ENCODE measurements at regions not wholly inside any gene's neighbourhood (a gene's known extent, or its start where the extent isn't known, plus 50 kb on each side); places are given as distances from the start of the nearest gene placed in this dataset.
"Not testable (repeated sequence)": the region's sequence is repeated elsewhere in the genome, so short reads cannot be mapped to it uniquely, and the experiment has no call there.

DNA sequence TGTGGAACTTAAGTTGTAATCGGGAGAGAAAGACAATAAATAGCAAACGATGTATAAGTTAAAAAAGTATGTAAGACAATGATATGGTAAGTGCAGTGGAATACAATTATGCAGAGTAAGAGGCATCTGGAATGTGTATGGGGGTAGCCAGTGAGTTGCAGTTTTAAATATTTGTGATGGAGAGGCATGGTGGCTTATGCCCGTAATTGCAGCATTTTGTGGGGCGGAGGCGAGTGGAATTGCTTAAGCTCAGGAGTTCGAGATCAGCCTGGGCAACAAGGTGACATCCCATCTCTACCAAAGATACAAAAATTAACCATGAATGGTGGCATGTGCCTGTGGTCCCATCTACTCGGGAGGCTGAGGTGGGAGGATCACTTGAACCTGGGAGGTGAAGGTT, 52.5 kb upstream of the WDFY3 start:
- intact Hi-C loops (cut with micrococcal nuclease): no loop called here
- Mint-ChIP-seq H3K9me3 (peaks cover 0 to 8% (median 3%) of the 10 kb centered on the region in 8 donors), H3K4me1 (no peaks in the 10 kb centered on the region), H3K36me3 (no peaks in the 10 kb centered on the region), H3K27ac (no peak overlapping the region), H3K27me3 (no peaks in the 10 kb centered on the region), H3K4me3 (no peak overlapping the region)
- Histone ChIP-seq H3K4me1 (ENCODE audit: insufficient read depth, low read length) (no peaks in the 10 kb centered on the region), H3K27me3 (ENCODE audit: insufficient read depth, low read length) (no peaks in the 10 kb centered on the region), H3K36me3 (ENCODE audit: insufficient read depth, low read length) (no peaks in the 10 kb centered on the region), H3K4me3 (ENCODE audit: low read length in 2 of 2) (no peak overlapping the region), H3K9me3 (ENCODE audit: control insufficient read depth in 1 of 2, low read length in 2 of 2) (no peaks in the 10 kb centered on the region), H3K27ac (ENCODE audit: low read depth, low read length) (no peak overlapping the region)
- ChIA-PET POLR2A (ENCODE audit: partially characterized antibody) (no interaction called here), CTCF (ENCODE audit: partially characterized antibody) (no interaction called here)
- DNase-seq: no peak

DNA sequence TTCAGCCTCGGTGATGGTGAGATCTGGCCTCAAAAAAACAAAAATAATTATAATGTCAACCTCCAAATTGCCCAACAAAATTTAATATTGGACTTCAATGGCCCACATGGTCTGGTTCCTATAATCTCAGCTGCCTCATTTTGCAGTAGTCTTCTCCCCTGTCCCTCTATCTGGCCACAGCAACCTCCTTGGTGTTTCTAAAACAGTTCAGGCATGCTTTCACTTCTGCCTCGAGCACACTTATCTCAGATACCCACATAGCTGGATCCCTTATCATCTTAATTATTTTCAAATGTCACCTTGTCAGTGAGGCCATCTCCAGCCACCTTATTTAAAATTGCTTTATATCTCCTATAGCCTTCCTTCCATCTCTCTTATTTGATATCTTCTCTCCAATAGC, 52.9 kb upstream of the WDFY3 start:
- Histone ChIP-seq H3K4me1 (ENCODE audit: insufficient read depth, low read length) (no peaks in the 10 kb centered on the region), H3K27me3 (ENCODE audit: insufficient read depth, low read length) (no peaks in the 10 kb centered on the region), H3K9me3 (ENCODE audit: control insufficient read depth in 1 of 2, low read length in 2 of 2) (no peaks in the 10 kb centered on the region), H3K4me3 (ENCODE audit: low read length in 2 of 2) (no peak overlapping the region), H3K27ac (ENCODE audit: low read depth, low read length) (no peak overlapping the region), H3K36me3 (ENCODE audit: insufficient read depth, low read length) (no peaks in the 10 kb centered on the region)
- Mint-ChIP-seq H3K9me3 (peaks cover 0 to 8% (median 3%) of the 10 kb centered on the region in 8 donors), H3K27me3 (no peaks in the 10 kb centered on the region), H3K4me1 (no peaks in the 10 kb centered on the region), H3K4me3 (no peak overlapping the region), H3K27ac (no peak overlapping the region), H3K36me3 (no peaks in the 10 kb centered on the region)
- CTCF ChIA-PET (ENCODE audit: partially characterized antibody): no interaction called here
- intact Hi-C loops (cut with micrococcal nuclease): no loop called here
- POLR2A ChIA-PET (ENCODE audit: partially characterized antibody): no interaction called here
- no peak for DNase-seq

DNA sequence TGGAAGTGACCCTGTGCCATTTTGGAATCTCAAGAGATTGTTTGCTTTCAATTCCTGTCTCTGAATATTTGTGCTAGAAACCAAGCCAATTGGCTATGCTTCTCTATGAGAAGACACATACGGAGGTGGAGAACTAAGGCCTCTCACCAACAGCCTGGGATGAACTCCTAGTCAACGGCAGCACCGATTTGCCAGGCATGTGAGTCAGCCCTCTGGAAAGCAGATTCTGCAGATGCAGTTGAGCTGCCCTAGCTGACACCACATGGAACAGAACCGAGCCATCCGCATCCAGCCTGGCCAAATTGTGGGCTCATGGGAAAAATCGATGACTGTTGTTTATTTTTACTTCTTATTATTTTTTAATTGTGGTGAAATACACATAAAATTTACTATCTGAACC, 58.2 kb upstream of the WDFY3 start:
- Histone ChIP-seq H3K36me3 (ENCODE audit: insufficient read depth, low read length) (no peaks in the 10 kb centered on the region), H3K27ac (ENCODE audit: low read depth, low read length) (no peak overlapping the region), H3K4me1 (ENCODE audit: insufficient read depth, low read length) (no peaks in the 10 kb centered on the region), H3K9me3 (ENCODE audit: control insufficient read depth in 1 of 2, low read length in 2 of 2) (no peaks in the 10 kb centered on the region), H3K4me3 (ENCODE audit: low read length in 2 of 2) (no peak overlapping the region), H3K27me3 (ENCODE audit: insufficient read depth, low read length) (no peaks in the 10 kb centered on the region)
- ChIA-PET CTCF (ENCODE audit: partially characterized antibody) (no interaction called here), POLR2A (ENCODE audit: partially characterized antibody) (no interaction called here)
- peaks cover 0 to 11% (median 3%) of the 10 kb centered on the region in 8 donors for H3K9me3 Mint-ChIP-seq
- H3K36me3 Mint-ChIP-seq: no peaks in the 10 kb centered on the region
- no peaks in the 10 kb centered on the region for H3K4me1 Mint-ChIP-seq
- intact Hi-C loops (cut with micrococcal nuclease): no loop called here
- no peak for DNase-seq
- no peaks in the 10 kb centered on the region for H3K27me3 Mint-ChIP-seq
- no peak overlapping the region for H3K27ac Mint-ChIP-seq
- H3K4me3 Mint-ChIP-seq: no peak overlapping the region

DNA sequence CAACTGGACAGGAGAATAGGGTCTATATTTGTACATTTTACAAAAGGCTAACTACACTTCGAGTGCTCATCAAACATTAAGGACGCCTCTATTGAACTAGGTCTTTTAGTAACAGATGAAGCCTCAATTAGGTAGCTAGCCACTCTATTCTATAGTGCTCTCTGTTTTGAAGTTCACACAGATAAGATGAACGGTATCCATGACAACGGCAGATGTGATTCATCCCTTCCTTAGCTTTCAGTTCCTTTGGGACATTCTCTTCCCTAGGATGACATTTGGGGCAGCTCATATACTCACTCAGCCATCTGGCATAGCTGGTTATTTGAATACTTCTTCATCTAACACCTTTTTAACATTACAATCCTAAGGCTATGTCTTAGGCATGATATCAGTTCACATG, 62.4 kb upstream of the WDFY3 start:
- no peak for DNase-seq
- Histone ChIP-seq H3K9me3 (ENCODE audit: control insufficient read depth in 1 of 2, low read length in 2 of 2) (no peaks in the 10 kb centered on the region), H3K27me3 (ENCODE audit: insufficient read depth, low read length) (no peaks in the 10 kb centered on the region), H3K27ac (ENCODE audit: low read depth, low read length) (no peak overlapping the region), H3K4me3 (ENCODE audit: low read length in 2 of 2) (no peak overlapping the region), H3K4me1 (ENCODE audit: insufficient read depth, low read length) (no peaks in the 10 kb centered on the region), H3K36me3 (ENCODE audit: insufficient read depth, low read length) (no peaks in the 10 kb centered on the region)
- Mint-ChIP-seq H3K4me3 (no peak overlapping the region), H3K4me1 (no peaks in the 10 kb centered on the region), H3K36me3 (no peaks in the 10 kb centered on the region), H3K27ac (no peak overlapping the region), H3K27me3 (no peaks in the 10 kb centered on the region), H3K9me3 (peaks cover 2 to 26% (median 15%) of the 10 kb centered on the region in 8 donors)
- ChIA-PET POLR2A (ENCODE audit: partially characterized antibody) (no interaction called here), CTCF (ENCODE audit: partially characterized antibody) (no interaction called here)
- intact Hi-C loops (cut with micrococcal nuclease): no loop called here

DNA sequence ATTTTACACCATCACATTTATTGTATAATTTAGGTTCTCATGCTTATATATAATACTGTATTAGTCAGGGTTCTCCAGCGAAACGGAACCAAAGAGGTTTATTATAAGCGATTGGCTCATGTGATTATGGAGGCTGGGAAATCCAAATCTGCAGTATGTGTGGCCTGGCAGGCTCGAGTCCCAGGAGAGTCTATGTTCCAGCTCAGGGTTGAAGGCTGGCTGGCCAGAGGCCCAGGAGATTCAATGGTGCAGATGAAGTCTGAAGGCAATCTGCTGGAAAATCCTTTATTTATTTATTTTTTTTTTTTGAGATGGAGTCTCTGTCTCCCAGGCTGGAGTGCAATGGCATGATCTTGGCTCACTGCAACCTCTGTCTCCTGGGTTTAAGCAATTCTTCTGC, 63.0 kb upstream of the WDFY3 start:
- H3K4me3 ChIP-seq (ENCODE audit: low read length in 2 of 2): no peak overlapping the region
- H3K36me3 ChIP-seq (ENCODE audit: insufficient read depth, low read length): no peaks in the 10 kb centered on the region
- no peak overlapping the region for H3K27ac ChIP-seq (ENCODE audit: low read depth, low read length)
- ChIA-PET CTCF (ENCODE audit: partially characterized antibody) (no interaction called here), POLR2A (ENCODE audit: partially characterized antibody) (no interaction called here)
- no peaks in the 10 kb centered on the region for H3K4me1 Mint-ChIP-seq
- no peak overlapping the region for H3K4me3 Mint-ChIP-seq
- H3K27ac Mint-ChIP-seq: no peak overlapping the region
- H3K9me3 ChIP-seq (ENCODE audit: control insufficient read depth in 1 of 2, low read length in 2 of 2): no peaks in the 10 kb centered on the region
- intact Hi-C loops (cut with micrococcal nuclease): no loop called here
- DNase-seq: no peak
- no peaks in the 10 kb centered on the region for H3K27me3 Mint-ChIP-seq
- H3K36me3 Mint-ChIP-seq: no peaks in the 10 kb centered on the region
- H3K27me3 ChIP-seq (ENCODE audit: insufficient read depth, low read length): no peaks in the 10 kb centered on the region
- H3K9me3 Mint-ChIP-seq: peaks cover 2 to 31% (median 20%) of the 10 kb centered on the region in 8 donors
- H3K4me1 ChIP-seq (ENCODE audit: insufficient read depth, low read length): no peaks in the 10 kb centered on the region

DNA sequence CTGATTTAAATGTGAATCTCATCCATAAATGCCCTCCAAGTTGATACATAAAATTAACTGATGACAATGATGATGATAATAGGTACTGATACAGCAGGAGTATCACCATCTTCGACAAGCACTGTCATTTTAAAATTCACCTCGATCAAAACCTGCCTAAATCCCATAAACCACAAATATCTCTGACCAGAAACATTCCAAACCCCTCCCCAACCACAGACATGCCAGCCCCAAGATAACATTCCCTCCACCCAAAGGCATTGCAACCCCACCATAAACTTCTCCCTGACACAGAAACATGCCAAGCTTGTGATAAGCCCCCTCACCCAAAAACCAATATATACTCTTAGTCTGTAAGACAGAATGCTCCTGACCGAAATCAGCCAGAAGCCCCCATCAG, 63.7 kb upstream of the WDFY3 start:
- H3K36me3 Mint-ChIP-seq: no peaks in the 10 kb centered on the region
- H3K4me1 ChIP-seq (ENCODE audit: insufficient read depth, low read length): no peaks in the 10 kb centered on the region
- H3K4me3 Mint-ChIP-seq: no peak overlapping the region
- H3K36me3 ChIP-seq (ENCODE audit: insufficient read depth, low read length): no peaks in the 10 kb centered on the region
- intact Hi-C loops (cut with micrococcal nuclease): no loop called here
- peaks cover 2 to 31% (median 20%) of the 10 kb centered on the region in 8 donors for H3K9me3 Mint-ChIP-seq
- H3K27me3 Mint-ChIP-seq: no peaks in the 10 kb centered on the region
- H3K4me3 ChIP-seq (ENCODE audit: low read length in 2 of 2): no peak overlapping the region
- H3K9me3 ChIP-seq (ENCODE audit: control insufficient read depth in 1 of 2, low read length in 2 of 2): no peaks in the 10 kb centered on the region
- no peaks in the 10 kb centered on the region for H3K4me1 Mint-ChIP-seq
- H3K27me3 ChIP-seq (ENCODE audit: insufficient read depth, low read length): no peaks in the 10 kb centered on the region
- no peak overlapping the region for H3K27ac Mint-ChIP-seq
- H3K27ac ChIP-seq (ENCODE audit: low read depth, low read length): no peak overlapping the region
- POLR2A ChIA-PET (ENCODE audit: partially characterized antibody): no interaction called here
- no peak for DNase-seq
- CTCF ChIA-PET (ENCODE audit: partially characterized antibody): no interaction called here

DNA sequence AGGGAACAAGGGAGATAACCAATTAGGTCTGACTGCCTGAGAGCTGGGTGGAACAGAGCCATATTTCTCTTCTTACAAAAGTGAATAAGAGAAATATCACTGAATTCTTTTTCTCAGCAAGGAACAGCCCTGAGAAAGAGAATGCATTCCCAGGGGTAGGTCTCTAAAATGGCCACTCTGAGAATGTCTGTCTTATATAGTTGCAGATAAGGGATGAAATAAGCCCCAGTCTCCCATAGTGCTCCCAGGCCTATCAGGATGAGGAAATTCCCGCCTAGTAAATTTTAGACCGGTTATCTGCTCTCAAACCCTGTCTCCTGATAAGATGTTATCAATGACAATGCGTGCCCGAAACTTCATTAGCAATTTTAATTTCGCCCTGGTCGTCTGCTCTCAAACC, 67.3 kb upstream of the WDFY3 start:
- H3K27me3 Mint-ChIP-seq; intact Hi-C loops (cut with micrococcal nuclease); H3K27ac Mint-ChIP-seq; H3K36me3 Mint-ChIP-seq; DNase-seq; H3K4me3 ChIP-seq (ENCODE audit: low read length in 2 of 2); H3K27me3 ChIP-seq (ENCODE audit: insufficient read depth, low read length); H3K4me1 ChIP-seq (ENCODE audit: insufficient read depth, low read length); H3K4me1 Mint-ChIP-seq; H3K9me3 ChIP-seq (ENCODE audit: control insufficient read depth in 1 of 2, low read length in 2 of 2); H3K27ac ChIP-seq (ENCODE audit: low read depth, low read length); POLR2A ChIA-PET (ENCODE audit: partially characterized antibody); CTCF ChIA-PET (ENCODE audit: partially characterized antibody); H3K36me3 ChIP-seq (ENCODE audit: insufficient read depth, low read length); H3K4me3 Mint-ChIP-seq: not testable (repeated sequence)
- peaks cover 2 to 29% (median 19%) of the 10 kb centered on the region in 8 donors for H3K9me3 Mint-ChIP-seq

DNA sequence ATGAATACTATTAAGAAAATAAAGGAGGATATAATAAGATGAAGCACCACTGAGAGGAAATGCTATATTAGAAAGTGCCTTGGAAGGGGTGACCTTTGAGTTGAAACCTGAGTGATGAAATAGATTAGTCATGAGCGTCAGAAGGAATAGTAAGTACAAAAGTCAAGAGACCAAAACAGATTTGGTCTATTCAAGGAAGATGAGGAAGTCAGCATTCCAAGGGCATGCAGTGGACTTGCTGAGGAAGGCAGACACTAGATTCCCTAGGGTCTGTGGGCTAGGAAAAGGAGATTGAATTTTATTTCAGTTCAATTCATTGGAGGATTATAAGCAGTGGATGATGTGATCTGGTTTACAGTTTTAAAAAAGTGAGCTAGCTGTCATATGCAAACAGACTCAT, 73.0 kb upstream of the WDFY3 start:
- Histone ChIP-seq H3K27ac (ENCODE audit: low read depth, low read length) (no peak overlapping the region), H3K4me3 (ENCODE audit: low read length in 2 of 2) (no peak overlapping the region), H3K9me3 (ENCODE audit: control insufficient read depth in 1 of 2, low read length in 2 of 2) (no peaks in the 10 kb centered on the region), H3K36me3 (ENCODE audit: insufficient read depth, low read length) (no peaks in the 10 kb centered on the region), H3K4me1 (ENCODE audit: insufficient read depth, low read length) (no peaks in the 10 kb centered on the region), H3K27me3 (ENCODE audit: insufficient read depth, low read length) (no peaks in the 10 kb centered on the region)
- no peak for DNase-seq
- Mint-ChIP-seq H3K4me3 (no peak overlapping the region), H3K36me3 (no peaks in the 10 kb centered on the region), H3K9me3 (peaks cover 0 to 10% (median 2%) of the 10 kb centered on the region in 8 donors), H3K27me3 (no peaks in the 10 kb centered on the region), H3K27ac (no peak overlapping the region), H3K4me1 (no peaks in the 10 kb centered on the region)
- intact Hi-C loops (cut with micrococcal nuclease): no loop called here
- ChIA-PET CTCF (ENCODE audit: partially characterized antibody) (no interaction called here), POLR2A (ENCODE audit: partially characterized antibody) (no interaction called here)
